Transverse colon (tissue), 4 donors: ENCODE measurements at regions not wholly inside any gene's neighbourhood (a gene's known extent, or its start where the extent isn't known, plus 50 kb on each side); places are given as distances from the start of the nearest gene placed in this dataset.

Experiments
- POLR2AphosphoS5 ChIP-seq, 3 donors: sonication (generic); formaldehyde crosslinking; IDR thresholded peaks; one replicate each; pipeline ENCODE4 v1.6.1; 2016; ENCODE audit warnings: antibody characterized with exemption in 3 of 3
- TF ChIP-seq, protein P1 (sequence below), 5 experiments: fragments of 200-600 bp in 3 of 5; fragments of 450-650 bp in 2 of 5; sonication (generic) in 3 of 5; IDR thresholded peaks; 1 replicate in 2 of 5; 2 replicates in 3 of 5; pipeline ENCODE4 v1.5.1; 2016 to 2017; ENCODE audit warnings: antibody characterized with exemption in 5 of 5, inconsistent platforms in 3 of 5, mild to moderate bottlenecking in 2 of 5, moderate library complexity in 1 of 5

DNA sequence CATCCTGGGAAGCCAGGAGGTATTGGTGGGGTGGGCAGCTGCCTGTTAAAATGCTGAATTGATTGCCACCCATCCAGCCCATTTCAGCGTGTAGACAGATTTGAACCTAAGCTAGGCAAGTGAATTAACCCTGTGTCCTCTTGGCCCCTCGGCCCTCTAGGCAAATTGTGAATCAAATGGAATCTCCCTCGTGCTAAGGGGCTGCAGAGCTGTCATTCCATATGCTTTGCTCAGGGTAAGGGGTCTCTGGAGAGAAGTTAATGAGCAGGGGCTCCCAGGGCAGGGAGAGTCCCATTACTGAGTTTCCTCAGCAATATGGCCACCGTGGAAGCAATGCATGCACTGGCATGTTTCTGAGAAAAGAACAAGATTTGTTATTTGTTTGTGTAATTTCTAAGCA is 117.7 kb upstream of the RCN1 start:
- TF ChIP-seq POLR2AphosphoS5 (IDR thresholded peaks at IDR 0.05): no peak
- TF ChIP-seq, protein P1, sequence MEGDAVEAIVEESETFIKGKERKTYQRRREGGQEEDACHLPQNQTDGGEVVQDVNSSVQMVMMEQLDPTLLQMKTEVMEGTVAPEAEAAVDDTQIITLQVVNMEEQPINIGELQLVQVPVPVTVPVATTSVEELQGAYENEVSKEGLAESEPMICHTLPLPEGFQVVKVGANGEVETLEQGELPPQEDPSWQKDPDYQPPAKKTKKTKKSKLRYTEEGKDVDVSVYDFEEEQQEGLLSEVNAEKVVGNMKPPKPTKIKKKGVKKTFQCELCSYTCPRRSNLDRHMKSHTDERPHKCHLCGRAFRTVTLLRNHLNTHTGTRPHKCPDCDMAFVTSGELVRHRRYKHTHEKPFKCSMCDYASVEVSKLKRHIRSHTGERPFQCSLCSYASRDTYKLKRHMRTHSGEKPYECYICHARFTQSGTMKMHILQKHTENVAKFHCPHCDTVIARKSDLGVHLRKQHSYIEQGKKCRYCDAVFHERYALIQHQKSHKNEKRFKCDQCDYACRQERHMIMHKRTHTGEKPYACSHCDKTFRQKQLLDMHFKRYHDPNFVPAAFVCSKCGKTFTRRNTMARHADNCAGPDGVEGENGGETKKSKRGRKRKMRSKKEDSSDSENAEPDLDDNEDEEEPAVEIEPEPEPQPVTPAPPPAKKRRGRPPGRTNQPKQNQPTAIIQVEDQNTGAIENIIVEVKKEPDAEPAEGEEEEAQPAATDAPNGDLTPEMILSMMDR (IDR thresholded peaks at IDR 0.05): no peak
